ENCODE measurements at regions not wholly inside any gene's neighbourhood (a gene's known extent, or its start where the extent isn't known, plus 50 kb on each side); places are given as distances from the start of the nearest gene placed in this dataset.

GRCh38 chr20:11846131-11846530 lies 71.6 kb upstream of the BTBD3 start:
- TF ChIP-seq, protein P1, sequence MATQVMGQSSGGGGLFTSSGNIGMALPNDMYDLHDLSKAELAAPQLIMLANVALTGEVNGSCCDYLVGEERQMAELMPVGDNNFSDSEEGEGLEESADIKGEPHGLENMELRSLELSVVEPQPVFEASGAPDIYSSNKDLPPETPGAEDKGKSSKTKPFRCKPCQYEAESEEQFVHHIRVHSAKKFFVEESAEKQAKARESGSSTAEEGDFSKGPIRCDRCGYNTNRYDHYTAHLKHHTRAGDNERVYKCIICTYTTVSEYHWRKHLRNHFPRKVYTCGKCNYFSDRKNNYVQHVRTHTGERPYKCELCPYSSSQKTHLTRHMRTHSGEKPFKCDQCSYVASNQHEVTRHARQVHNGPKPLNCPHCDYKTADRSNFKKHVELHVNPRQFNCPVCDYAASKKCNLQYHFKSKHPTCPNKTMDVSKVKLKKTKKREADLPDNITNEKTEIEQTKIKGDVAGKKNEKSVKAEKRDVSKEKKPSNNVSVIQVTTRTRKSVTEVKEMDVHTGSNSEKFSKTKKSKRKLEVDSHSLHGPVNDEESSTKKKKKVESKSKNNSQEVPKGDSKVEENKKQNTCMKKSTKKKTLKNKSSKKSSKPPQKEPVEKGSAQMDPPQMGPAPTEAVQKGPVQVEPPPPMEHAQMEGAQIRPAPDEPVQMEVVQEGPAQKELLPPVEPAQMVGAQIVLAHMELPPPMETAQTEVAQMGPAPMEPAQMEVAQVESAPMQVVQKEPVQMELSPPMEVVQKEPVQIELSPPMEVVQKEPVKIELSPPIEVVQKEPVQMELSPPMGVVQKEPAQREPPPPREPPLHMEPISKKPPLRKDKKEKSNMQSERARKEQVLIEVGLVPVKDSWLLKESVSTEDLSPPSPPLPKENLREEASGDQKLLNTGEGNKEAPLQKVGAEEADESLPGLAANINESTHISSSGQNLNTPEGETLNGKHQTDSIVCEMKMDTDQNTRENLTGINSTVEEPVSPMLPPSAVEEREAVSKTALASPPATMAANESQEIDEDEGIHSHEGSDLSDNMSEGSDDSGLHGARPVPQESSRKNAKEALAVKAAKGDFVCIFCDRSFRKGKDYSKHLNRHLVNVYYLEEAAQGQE (IDR thresholded peaks at IDR 0.05; ENCODE audit: insufficient read depth in 1 of 2, low read depth in 2 of 2, low read length in 1 of 2), result no peak
- TF ChIP-seq TCF7L2 (IDR thresholded peaks at IDR 0.05; ENCODE audit: low read depth, low read length) (no peak), POLR2AphosphoS5 (IDR thresholded peaks at IDR 0.05; ENCODE audit: low read depth, low read length) (no peak), SIN3A (IDR thresholded peaks at IDR 0.05; ENCODE audit: borderline replicate concordance, insufficient read depth, low read depth, low read length) (no peak)
- TF ChIP-seq, protein P2, sequence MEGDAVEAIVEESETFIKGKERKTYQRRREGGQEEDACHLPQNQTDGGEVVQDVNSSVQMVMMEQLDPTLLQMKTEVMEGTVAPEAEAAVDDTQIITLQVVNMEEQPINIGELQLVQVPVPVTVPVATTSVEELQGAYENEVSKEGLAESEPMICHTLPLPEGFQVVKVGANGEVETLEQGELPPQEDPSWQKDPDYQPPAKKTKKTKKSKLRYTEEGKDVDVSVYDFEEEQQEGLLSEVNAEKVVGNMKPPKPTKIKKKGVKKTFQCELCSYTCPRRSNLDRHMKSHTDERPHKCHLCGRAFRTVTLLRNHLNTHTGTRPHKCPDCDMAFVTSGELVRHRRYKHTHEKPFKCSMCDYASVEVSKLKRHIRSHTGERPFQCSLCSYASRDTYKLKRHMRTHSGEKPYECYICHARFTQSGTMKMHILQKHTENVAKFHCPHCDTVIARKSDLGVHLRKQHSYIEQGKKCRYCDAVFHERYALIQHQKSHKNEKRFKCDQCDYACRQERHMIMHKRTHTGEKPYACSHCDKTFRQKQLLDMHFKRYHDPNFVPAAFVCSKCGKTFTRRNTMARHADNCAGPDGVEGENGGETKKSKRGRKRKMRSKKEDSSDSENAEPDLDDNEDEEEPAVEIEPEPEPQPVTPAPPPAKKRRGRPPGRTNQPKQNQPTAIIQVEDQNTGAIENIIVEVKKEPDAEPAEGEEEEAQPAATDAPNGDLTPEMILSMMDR (IDR thresholded peaks at IDR 0.05), result no peak
- no peaks in the 10 kb centered on the region for H3K27me3 ChIP-seq (ENCODE audit: control insufficient read depth, insufficient read depth, low read length)
- CTCF ChIA-PET, result no interaction called here
- intact Hi-C loops (cut with micrococcal nuclease; ENCODE audit: unreplicated experiment) (no loop called here), in situ Hi-C loops (cut with HindIII; ENCODE audit: low pct_unique_long_range_greater_than_20kb, low sequenced_read_pairs) (no loop called here)
- BruUV-seq (replicated peaks), result no TSS peak
- no peak for ATAC-seq
- H3K9me3 ChIP-seq (ENCODE audit: control insufficient read depth, insufficient read depth, low read depth, low read length), result no peaks in the 10 kb centered on the region
- H3K4me1 ChIP-seq (ENCODE audit: control insufficient read depth, insufficient read depth, low read length), result no peaks in the 10 kb centered on the region
- DNase-seq (ENCODE audit: low read depth, low spot score), result no peak
- POLR2A ChIA-PET, result no interaction called here
- H3K36me3 ChIP-seq (ENCODE audit: control insufficient read depth, insufficient read depth, low read length), result no peaks in the 10 kb centered on the region
- no peak overlapping the region for H3K27ac ChIP-seq (ENCODE audit: low read length)
- H3K4me3 ChIP-seq (ENCODE audit: low read depth in 2 of 2, low read length in 2 of 2), result no peak overlapping the region

- BruUV-seq (replicated peaks), result no TSS peak
- H3K4me3 ChIP-seq (ENCODE audit: low read depth in 2 of 2, low read length in 2 of 2), result no peak overlapping the region
- no peak for TF ChIP-seq SIN3A (IDR thresholded peaks at IDR 0.05; ENCODE audit: borderline replicate concordance, insufficient read depth, low read depth, low read length)
- TF ChIP-seq POLR2AphosphoS5 (IDR thresholded peaks at IDR 0.05; ENCODE audit: low read depth, low read length), result no peak
- TF ChIP-seq, protein P2 (IDR thresholded peaks at IDR 0.05), result no peak
- no peaks in the 10 kb centered on the region for H3K27me3 ChIP-seq (ENCODE audit: control insufficient read depth, insufficient read depth, low read length)
- no peaks in the 10 kb centered on the region for H3K4me1 ChIP-seq (ENCODE audit: control insufficient read depth, insufficient read depth, low read length)
- no peaks in the 10 kb centered on the region for H3K9me3 ChIP-seq (ENCODE audit: control insufficient read depth, insufficient read depth, low read depth, low read length)
- POLR2A ChIA-PET, result no interaction called here
- intact Hi-C loops (cut with micrococcal nuclease; ENCODE audit: unreplicated experiment) (no loop called here), in situ Hi-C loops (cut with HindIII; ENCODE audit: low pct_unique_long_range_greater_than_20kb, low sequenced_read_pairs) (no loop called here)
- no peak for ATAC-seq
- no peak overlapping the region for H3K27ac ChIP-seq (ENCODE audit: low read length)
- no peaks in the 10 kb centered on the region for H3K36me3 ChIP-seq (ENCODE audit: control insufficient read depth, insufficient read depth, low read length)
- CTCF ChIA-PET, result no interaction called here
- DNase-seq (ENCODE audit: low read depth, low spot score), result no peak
Observed at GRCh38 chr20:11847827-11848226, 69.9 kb upstream of the BTBD3 start.

Measured in Panc1 (cell line).